Type B pancreatic cell (in vitro differentiated cells): ENCODE measurements at regions not wholly inside any gene's neighbourhood (a gene's known extent, or its start where the extent isn't known, plus 50 kb on each side); places are given as distances from the start of the nearest gene placed in this dataset.

Experiments used
- DNase-seq: peaks from one replicate; pipeline ENCODE4 v3.0.0; 2021; ENCODE audit warnings: mixed read lengths; ENCODE audit not compliant: unreplicated experiment; ENCODE audit errors: extremely low spot score
- H3K27ac Mint-ChIP-seq: 2 replicates; pipeline ENCODE4 v1.8.0; 2021; ENCODE audit warnings: mild to moderate bottlenecking, mixed read lengths
- H3K27me3 Mint-ChIP-seq: 2 replicates; pipeline ENCODE4 v1.8.0; 2021; ENCODE audit warnings: mixed read lengths
- H3K36me3 Mint-ChIP-seq: 2 replicates; pipeline ENCODE4 v1.8.0; 2021; ENCODE audit warnings: mixed read lengths
- H3K4me1 Mint-ChIP-seq: one replicate; pipeline ENCODE4 v1.8.0; 2021; ENCODE audit warnings: mixed read lengths; ENCODE audit not compliant: unreplicated experiment
- H3K4me3 Mint-ChIP-seq: 2 replicates; pipeline ENCODE4 v1.8.0; 2021; ENCODE audit warnings: mild to moderate bottlenecking, mixed read lengths
- H3K9me3 Mint-ChIP-seq: 2 replicates; pipeline ENCODE4 v1.8.0; 2021; ENCODE audit warnings: mixed read lengths
- TF ChIP-seq, protein P1 (sequence below): fragments of 200-600 bp; sonication (generic); conservative IDR thresholded peaks from 2 replicates; pipeline ENCODE4 v1.5.0; 2021; ENCODE audit warnings: antibody characterized with exemption, mild to moderate bottlenecking

DNA sequence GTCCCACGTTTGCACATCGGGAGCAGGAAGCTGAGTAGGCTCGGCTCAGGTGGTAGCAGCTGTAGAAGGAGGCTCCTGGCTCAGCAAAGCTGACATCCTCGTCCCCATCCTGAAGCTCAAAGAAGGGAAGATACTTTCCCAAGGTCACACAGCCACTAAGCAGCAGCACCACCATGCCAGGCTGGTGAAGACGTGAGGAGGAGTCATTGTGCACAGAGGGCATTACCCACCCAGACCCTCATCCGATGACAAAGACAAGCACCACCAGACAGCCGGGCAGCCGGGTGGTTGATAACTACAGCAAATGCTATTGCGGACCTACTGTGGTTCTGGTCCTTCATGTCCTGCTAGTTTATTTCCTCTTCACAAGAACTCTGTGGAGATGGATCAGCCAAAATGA lies 186.9 kb downstream of the MATN1 start:
- no peak overlapping the region for H3K27ac Mint-ChIP-seq
- TF ChIP-seq, protein P1, sequence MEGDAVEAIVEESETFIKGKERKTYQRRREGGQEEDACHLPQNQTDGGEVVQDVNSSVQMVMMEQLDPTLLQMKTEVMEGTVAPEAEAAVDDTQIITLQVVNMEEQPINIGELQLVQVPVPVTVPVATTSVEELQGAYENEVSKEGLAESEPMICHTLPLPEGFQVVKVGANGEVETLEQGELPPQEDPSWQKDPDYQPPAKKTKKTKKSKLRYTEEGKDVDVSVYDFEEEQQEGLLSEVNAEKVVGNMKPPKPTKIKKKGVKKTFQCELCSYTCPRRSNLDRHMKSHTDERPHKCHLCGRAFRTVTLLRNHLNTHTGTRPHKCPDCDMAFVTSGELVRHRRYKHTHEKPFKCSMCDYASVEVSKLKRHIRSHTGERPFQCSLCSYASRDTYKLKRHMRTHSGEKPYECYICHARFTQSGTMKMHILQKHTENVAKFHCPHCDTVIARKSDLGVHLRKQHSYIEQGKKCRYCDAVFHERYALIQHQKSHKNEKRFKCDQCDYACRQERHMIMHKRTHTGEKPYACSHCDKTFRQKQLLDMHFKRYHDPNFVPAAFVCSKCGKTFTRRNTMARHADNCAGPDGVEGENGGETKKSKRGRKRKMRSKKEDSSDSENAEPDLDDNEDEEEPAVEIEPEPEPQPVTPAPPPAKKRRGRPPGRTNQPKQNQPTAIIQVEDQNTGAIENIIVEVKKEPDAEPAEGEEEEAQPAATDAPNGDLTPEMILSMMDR = no peak
- no peaks in the 10 kb centered on the region for H3K9me3 Mint-ChIP-seq
- no peak overlapping the region for H3K4me3 Mint-ChIP-seq
- peaks cover 14% of the 10 kb centered on the region for H3K27me3 Mint-ChIP-seq
- no peak for DNase-seq
- no peaks in the 10 kb centered on the region for H3K36me3 Mint-ChIP-seq
- H3K4me1 Mint-ChIP-seq = no peaks in the 10 kb centered on the region

DNA sequence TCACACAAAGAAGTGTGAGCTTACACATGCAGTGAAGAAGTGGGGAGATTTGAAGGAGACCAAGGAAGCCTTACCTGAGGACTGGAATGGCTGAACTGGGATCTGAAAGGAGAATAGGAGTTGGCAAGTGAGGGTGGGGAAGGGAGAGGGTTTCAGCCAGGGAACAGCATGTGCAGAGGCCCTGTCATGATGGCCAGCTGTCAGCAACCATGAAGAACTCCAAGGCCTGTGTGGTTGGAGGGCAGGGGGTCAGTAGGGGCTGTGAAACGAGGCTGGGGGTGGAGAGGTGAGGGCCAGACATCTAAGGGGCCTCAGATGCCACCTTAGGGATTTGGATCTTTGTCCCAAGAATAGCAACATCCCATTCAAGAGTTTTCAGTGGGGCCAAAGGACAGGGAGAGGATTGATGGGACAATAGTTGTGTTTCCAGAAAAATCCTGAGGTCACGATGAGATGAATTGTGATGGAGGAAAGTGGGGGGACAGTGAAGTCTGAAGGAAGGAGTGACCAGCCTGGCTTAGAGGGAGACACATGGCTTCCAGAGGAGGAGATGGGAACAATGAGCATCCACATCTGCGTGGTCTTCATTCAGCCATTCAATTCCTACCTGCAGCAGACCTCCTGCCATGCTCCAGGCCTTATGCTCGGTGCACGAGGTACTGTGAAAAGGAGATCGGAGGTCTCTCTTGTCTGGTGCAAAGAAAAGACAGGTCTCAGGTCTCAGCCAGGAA lies 187.6 kb downstream of the MATN1 start:
- Mint-ChIP-seq H3K36me3 (no peaks in the 10 kb centered on the region), H3K27ac (no peak overlapping the region), H3K27me3 (peaks cover 15% of the 10 kb centered on the region), H3K9me3 (no peaks in the 10 kb centered on the region), H3K4me3 (no peak overlapping the region), H3K4me1 (no peaks in the 10 kb centered on the region)
- DNase-seq = no peak
- TF ChIP-seq, protein P1 = no peak

DNA sequence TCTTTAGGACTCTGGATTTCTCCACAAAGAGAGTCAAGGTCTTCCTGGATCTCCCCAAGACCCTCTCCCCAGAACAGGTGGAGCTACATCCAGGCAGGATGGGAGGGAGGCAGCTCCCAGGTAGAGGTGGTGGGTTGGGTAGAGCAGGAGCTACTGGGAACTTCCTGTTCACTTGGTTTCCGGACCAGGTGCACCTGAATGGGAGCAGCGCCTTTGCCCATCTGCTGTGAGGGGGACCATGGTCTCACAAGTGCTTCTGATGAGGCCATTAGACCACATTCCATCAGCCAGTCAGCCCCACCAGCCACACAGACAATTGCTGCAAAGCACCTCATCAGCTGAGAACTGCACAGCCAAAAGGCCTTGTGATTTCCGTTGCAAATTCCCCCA lies 188.8 kb downstream of the MATN1 start:
- no peaks in the 10 kb centered on the region for H3K36me3 Mint-ChIP-seq

DNA sequence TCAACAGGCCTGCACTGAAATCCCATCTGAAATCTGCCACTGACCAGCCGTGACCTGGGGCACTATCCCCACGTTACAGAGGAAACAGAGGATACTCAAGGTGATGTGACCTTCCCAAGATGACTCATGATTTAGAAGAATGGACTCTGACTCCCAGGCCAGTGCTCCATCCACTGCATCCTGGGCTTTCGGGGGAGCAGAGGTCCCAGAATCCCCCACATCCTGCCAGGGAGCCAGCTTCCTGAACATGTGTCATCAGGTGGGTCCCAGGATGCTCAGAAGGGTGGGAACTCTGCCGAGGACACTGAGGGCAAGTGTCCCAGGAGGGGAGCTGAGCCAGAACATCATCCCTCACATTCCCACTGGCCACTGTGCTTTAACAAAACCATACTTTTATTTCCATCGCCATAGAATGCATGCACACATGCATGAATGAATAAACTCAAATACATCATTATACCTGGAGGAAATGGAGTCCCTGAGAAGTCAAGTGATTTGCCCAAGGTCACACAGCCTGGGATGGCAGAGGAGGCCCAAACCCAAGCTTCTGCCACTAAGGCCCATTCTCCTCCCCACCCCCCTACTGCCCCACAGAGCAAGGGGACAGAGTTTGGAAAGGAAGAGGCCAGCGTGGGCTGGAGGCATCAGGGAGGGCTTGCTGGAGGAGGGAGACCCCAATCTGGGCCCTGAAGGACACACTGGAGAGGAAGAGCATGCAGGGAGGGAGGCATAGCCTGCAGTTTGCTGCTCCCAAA lies 189.4 kb downstream of the MATN1 start:
- H3K36me3 Mint-ChIP-seq = no peaks in the 10 kb centered on the region
- H3K4me1 Mint-ChIP-seq = no peaks in the 10 kb centered on the region
- TF ChIP-seq, protein P1 = no peak
- no peak overlapping the region for H3K27ac Mint-ChIP-seq
- DNase-seq = no peak
- peaks cover 14% of the 10 kb centered on the region for H3K27me3 Mint-ChIP-seq
- no peaks in the 10 kb centered on the region for H3K9me3 Mint-ChIP-seq
- H3K4me3 Mint-ChIP-seq = no peak overlapping the region

More for the DNA sequence above, 188.8 kb downstream of the MATN1 start:
- Mint-ChIP-seq H3K9me3 (no peaks in the 10 kb centered on the region), H3K27ac (no peak overlapping the region), H3K4me1 (no peaks in the 10 kb centered on the region), H3K27me3 (peaks cover 14% of the 10 kb centered on the region), H3K4me3 (no peak overlapping the region)
- no peak for DNase-seq
- TF ChIP-seq, protein P1 = no peak

DNA sequence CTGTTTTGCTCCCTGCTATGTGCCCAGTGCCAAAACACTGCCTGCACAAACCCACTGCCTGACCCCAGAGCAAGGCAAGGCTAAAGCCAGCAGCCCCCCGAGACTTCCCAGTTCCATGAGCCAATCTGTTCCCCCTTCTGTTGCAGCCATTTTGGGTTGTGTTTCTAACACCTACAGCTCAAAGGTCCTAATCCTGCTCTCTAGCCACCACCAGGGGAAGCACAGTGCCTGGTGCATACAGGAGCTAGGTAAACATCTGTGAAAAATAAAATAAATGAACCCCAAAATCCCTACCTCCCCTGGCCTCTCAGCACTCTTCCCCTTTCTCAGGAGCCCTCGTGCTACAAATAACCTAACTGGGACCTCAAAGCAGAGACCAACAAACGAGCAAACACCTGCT lies 190.2 kb downstream of the MATN1 start:
- DNase-seq = peak; percentile 29
- no peak overlapping the region for H3K27ac Mint-ChIP-seq

More for the DNA sequence above, 190.2 kb downstream of the MATN1 start:
- peaks cover 12% of the 10 kb centered on the region for H3K27me3 Mint-ChIP-seq
- no peaks in the 10 kb centered on the region for H3K9me3 Mint-ChIP-seq
- H3K4me3 Mint-ChIP-seq = no peak overlapping the region
- no peaks in the 10 kb centered on the region for H3K4me1 Mint-ChIP-seq
- no peaks in the 10 kb centered on the region for H3K36me3 Mint-ChIP-seq
- TF ChIP-seq, protein P1 = no peak
